HepG2 (cell line): ENCODE measurements at regions not wholly inside any gene's neighbourhood (a gene's known extent, or its start where the extent isn't known, plus 50 kb on each side); places are given as distances from the start of the nearest gene placed in this dataset.

Experiments
- ATAC-seq: fragments of 200-7000 bp; cut with Tn5 transposase; 3 replicates; pipeline ENCODE4 v1.9.1; 2020; ENCODE audit warnings: mild to moderate bottlenecking, moderate library complexity
- BruUV-seq: library from RNA; stranded (reverse); fragments of 400-500 nt; replicated peaks from 2 replicates; lab custom pipeline; 2021; lab: Mats Ljungman, UMichigan
- CTCF ChIA-PET: fragments of 300-600 bp; formaldehyde crosslinking; extraction: SDS; loops from one replicate; lab custom pipeline; 2021; ENCODE audit warnings: low total read pairs, inconsistent platforms, low intra/inter-chr PET ratio; lab: Yijun Ruan, JAX
- POLR2A ChIA-PET: fragments of 350-600 bp; sonication (Branson Sonifier 250); formaldehyde crosslinking; loops from one replicate; lab custom pipeline; 2020; ENCODE audit warnings: antibody characterized with exemption, inconsistent platforms; lab: Yijun Ruan, JAX
- DNase-seq: peaks from one replicate; pipeline ENCODE4 v3.0.0-alpha.2; 2015; ENCODE audit warnings: low spot score
- FAIRE-seq: peaks from 3 replicates; lab custom pipeline; 2011; peaks lifted over from hg19 to GRCh38; lab: Jason Lieb, UNC
- H2AFZ ChIP-seq: one replicate; pipeline ENCODE4 v1.6.1; 2011; ENCODE audit warnings: low read length, inconsistent platforms
- H3K27ac ChIP-seq: fragments of 300-600 bp; 3 replicates; pipeline ENCODE4 v1.8.0; 2011; ENCODE audit warnings: mixed run types, mild to moderate bottlenecking, mixed read lengths, low read length, inconsistent platforms; ENCODE audit not compliant: insufficient read depth; ENCODE audit errors: extremely low read length
- H3K27me3 ChIP-seq, 2 experiments: fragments of 200-600 bp in 1 of 2; 2 replicates in 1 of 2; 3 replicates in 1 of 2; pipeline versions ENCODE4 v1.6.0 to v1.8.0; 2011; ENCODE audit warnings: low read length in 2 of 2, mild to moderate bottlenecking in 2 of 2, moderate library complexity in 2 of 2, inconsistent platforms in 1 of 2; ENCODE audit not compliant: insufficient read depth in 2 of 2, control insufficient read depth in 1 of 2
- H3K36me3 ChIP-seq, 2 experiments: fragments of 200-600 bp in 1 of 2; replicated peaks in 1 of 2; 2 replicates in 1 of 2; 3 replicates in 1 of 2; pipeline versions ENCODE4 v1.5.1 to v1.8.0; 2011; ENCODE audit warnings: low read length in 2 of 2, inconsistent platforms in 1 of 2; ENCODE audit not compliant: insufficient read depth in 2 of 2, control insufficient read depth in 1 of 2
- H3K4me1 ChIP-seq: 2 replicates; pipeline ENCODE4 v1.5.1; 2012; ENCODE audit warnings: low read length, inconsistent platforms; ENCODE audit not compliant: insufficient read depth
- H3K4me2 ChIP-seq: 2 replicates; pipeline ENCODE4 v1.6.0; 2011; ENCODE audit warnings: low read depth, low read length, inconsistent platforms
- H3K4me3 ChIP-seq, 3 experiments: fragments of 200-600 bp in 1 of 3; sonication (generic), shearing (Covaris generic) in 1 of 3; replicated peaks in 1 of 3; 2 replicates each; pipeline ENCODE4 v1.5.1; 2011 to 2016; ENCODE audit warnings: low read length in 3 of 3, inconsistent platforms in 2 of 3, low read depth in 2 of 3, mild to moderate bottlenecking in 2 of 3, control low read depth in 1 of 3, mixed read lengths in 1 of 3; ENCODE audit not compliant: insufficient read depth in 1 of 3
- H3K79me2 ChIP-seq: one replicate; pipeline ENCODE4 v1.6.1; 2011; ENCODE audit warnings: low read length, inconsistent platforms; ENCODE audit not compliant: insufficient read depth
- H3K9ac ChIP-seq: 2 replicates; pipeline ENCODE4 v1.6.0; 2011; ENCODE audit warnings: mild to moderate bottlenecking, low read depth, low read length, inconsistent platforms; ENCODE audit not compliant: insufficient read depth
- H3K9me3 ChIP-seq: 2 replicates; pipeline ENCODE4 v1.5.1; 2012; ENCODE audit warnings: mild to moderate bottlenecking, low read length
- H4K20me1 ChIP-seq: 2 replicates; pipeline ENCODE4 v1.6.0; 2011; ENCODE audit warnings: inconsistent platforms, mild to moderate bottlenecking, low read length, moderate library complexity; ENCODE audit not compliant: insufficient read depth
- AGO1 ChIP-seq: fragments of 200-400 bp; formaldehyde crosslinking; IDR thresholded peaks from 2 replicates; pipeline ENCODE4 v1.6.1; 2017; ENCODE audit warnings: mild to moderate bottlenecking, low read depth, low read length, moderate library complexity; ENCODE audit not compliant: poor library complexity, severe bottlenecking
- AKNA ChIP-seq: sonication (generic); formaldehyde crosslinking; IDR thresholded peaks from 2 replicates; pipeline ENCODE4 v1.4.0; 2020; ENCODE audit warnings: missing genetic modification reagents, borderline replicate concordance
- ATRX ChIP-seq: sonication (generic); formaldehyde crosslinking; IDR thresholded peaks from 2 replicates; pipeline ENCODE4 v1.4.0; 2020; ENCODE audit warnings: missing genetic modification reagents, borderline replicate concordance
- JUND ChIP-seq: sonication (generic); formaldehyde crosslinking; IDR thresholded peaks from 2 replicates; pipeline ENCODE4 v1.8.0; 2022; ENCODE audit warnings: mild to moderate bottlenecking, missing genetic modification reagents
- KDM3A ChIP-seq: IDR thresholded peaks from 2 replicates; pipeline ENCODE4 v1.6.1; 2018; ENCODE audit warnings: low read depth, missing compliant biosample characterization
- KDM6A ChIP-seq: IDR thresholded peaks from 2 replicates; pipeline ENCODE4 v1.6.1; 2016; ENCODE audit warnings: low read depth
- NFYB ChIP-seq: sonication (generic); formaldehyde crosslinking; IDR thresholded peaks from 2 replicates; pipeline ENCODE4 v1.4.0; 2020; ENCODE audit warnings: missing genetic modification reagents
- RCOR2 ChIP-seq: IDR thresholded peaks from 2 replicates; pipeline ENCODE4 v1.6.1; 2016; ENCODE audit warnings: missing biosample characterization, missing genetic modification reagents
- RFXANK ChIP-seq: IDR thresholded peaks from 2 replicates; pipeline ENCODE4 v1.6.1; 2016
- SCMH1 ChIP-seq: sonication (generic); formaldehyde crosslinking; IDR thresholded peaks from 2 replicates; pipeline ENCODE4 v1.9.0; 2021; ENCODE audit warnings: missing genetic modification reagents, mild to moderate bottlenecking, borderline replicate concordance
- SNRNP70 ChIP-seq: fragments of 200-400 bp; formaldehyde crosslinking; IDR thresholded peaks from 2 replicates; pipeline ENCODE4 v1.6.1; 2017; ENCODE audit warnings: mild to moderate bottlenecking, low read depth, low read length, moderate library complexity
- ZFY ChIP-seq: sonication (generic); formaldehyde crosslinking; IDR thresholded peaks from 2 replicates; pipeline ENCODE4 v1.4.0; 2020; ENCODE audit warnings: missing genetic modification reagents
- ZNF234 ChIP-seq: sonication (generic); formaldehyde crosslinking; conservative IDR thresholded peaks from 2 replicates; pipeline ENCODE4 v1.5.1; 2020; ENCODE audit warnings: mild to moderate bottlenecking, missing genetic modification reagents
- ZNF263 ChIP-seq: sonication (generic); formaldehyde crosslinking; IDR thresholded peaks from 2 replicates; pipeline ENCODE4 v1.4.0; 2020; ENCODE audit warnings: missing genetic modification reagents
- in situ Hi-C: cut with HindIII; loops from 2 replicates; pipeline ENCODE4 v1.10.0; 2017; ENCODE audit warnings: low pct_unique_long_range_greater_than_20kb; ENCODE audit not compliant: extremely low pct_ligation_motif_present
- intact Hi-C: fragments of 100-400 bp; cut with micrococcal nuclease; formaldehyde crosslinking; loops from one replicate; pipeline ENCODE4 v1.10.0; 2022; ENCODE audit not compliant: unreplicated experiment

GRCh38 chr6:139768196-139768595, 393.7 kb upstream of the CITED2 start:
- intact Hi-C loops: no loop called here
- H3K4me1 ChIP-seq: peaks cover 18% of the 10 kb centered on the region
- FAIRE-seq: no peak

More at GRCh38 chr6:139768196-139768595, 393.7 kb upstream of the CITED2 start:
- no peaks in the 10 kb centered on the region for H3K9me3 ChIP-seq
- H3K4me3 ChIP-seq: no peak overlapping the region
- no peaks in the 10 kb centered on the region for H3K27me3 ChIP-seq
- DNase-seq (no peak), ATAC-seq (no peak)
- no peak for TF ChIP-seq ZFY (CRISPR knock-in tag)
- TF ChIP-seq SNRNP70: no peak
- TF ChIP-seq RFXANK (CRISPR knock-in tag): no peak
- no peak for TF ChIP-seq KDM6A (CRISPR knock-in tag)
- no peak for TF ChIP-seq AKNA
- no peak for TF ChIP-seq SCMH1 (CRISPR knock-in tag)
- no peak for TF ChIP-seq RCOR2 (CRISPR knock-in tag)
- TF ChIP-seq ATRX (CRISPR knock-in tag): no peak
- no peak for TF ChIP-seq AGO1
- TF ChIP-seq KDM3A (CRISPR knock-in tag): no peak
- TF ChIP-seq NFYB (CRISPR knock-in tag): no peak
- TF ChIP-seq ZNF234 (CRISPR knock-in tag): no peak
- no peak for TF ChIP-seq JUND (CRISPR knock-in tag)
- no peak for TF ChIP-seq ZNF263
- H3K9ac ChIP-seq: no peak overlapping the region
- ChIA-PET CTCF (no interaction called here), POLR2A (no interaction called here)
- in situ Hi-C loops: loop anchor here (10.0 kb wide), 1 partner anchor 393 kb away; the partner anchor contains the start of gene CITED2
- no peak overlapping the region for H3K27ac ChIP-seq
- BruUV-seq: no TSS peak
- H3K4me2 ChIP-seq: no peak overlapping the region
- H2AFZ ChIP-seq: no peak overlapping the region
- no peaks in the 10 kb centered on the region for H4K20me1 ChIP-seq
- H3K36me3 ChIP-seq: no peaks in the 10 kb centered on the region
- H3K79me2 ChIP-seq: no peaks in the 10 kb centered on the region
